ENCODE measurements at regions not wholly inside any gene's neighbourhood (a gene's known extent, or its start where the extent isn't known, plus 50 kb on each side); places are given as distances from the start of the nearest gene placed in this dataset.

DNA sequence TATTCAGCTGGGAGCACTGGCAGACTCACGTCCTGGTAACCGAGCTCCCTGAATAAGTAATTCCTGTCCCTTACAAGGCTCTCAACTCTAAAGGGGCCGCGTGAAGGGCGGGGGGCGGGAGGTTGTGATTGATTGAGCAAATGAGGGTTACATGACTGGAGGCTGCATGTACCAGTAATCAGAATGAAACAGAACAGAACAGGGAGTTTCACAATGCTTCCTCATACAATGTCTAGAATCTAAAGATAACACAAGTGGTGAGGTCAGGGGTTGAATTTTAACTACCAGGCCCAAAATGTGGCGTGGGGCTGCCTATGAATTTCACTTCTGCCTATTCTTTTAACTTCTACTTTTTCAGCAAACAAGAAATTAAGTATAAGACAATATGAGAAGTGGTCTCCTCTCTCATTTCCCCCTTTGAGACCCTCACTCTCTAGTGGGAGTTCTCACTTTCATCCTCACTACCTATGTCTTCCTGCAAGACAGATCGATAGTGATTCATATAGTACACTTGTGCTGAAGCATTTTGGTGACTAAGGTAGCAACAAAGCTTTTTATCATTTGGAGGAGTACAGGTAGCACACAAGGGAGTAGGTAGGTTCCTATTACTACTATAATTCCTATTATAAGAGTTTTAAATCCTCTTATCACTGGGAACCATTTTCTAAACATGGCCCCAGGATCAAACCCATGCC lies 239.8 kb downstream of the KTN1 start:
- TF ChIP-seq TAF1 (IDR thresholded peaks at IDR 0.05; ENCODE audit: borderline replicate concordance, low read depth, low read length) (no peak), POLR2A (IDR thresholded peaks at IDR 0.05; ENCODE audit: low read depth, low read length) (no peak), POLR2AphosphoS5 (IDR thresholded peaks at IDR 0.05; ENCODE audit: low read depth, low read length) (no peak)
